Stimulated activated CD4-positive, alpha-beta T cell treated with anti-CD3 and anti-CD28 coated beads, Interleukin-15, amount 100 ng/mL, for 48 hours (primary cell): ENCODE measurements at regions not wholly inside any gene's neighbourhood (a gene's known extent, or its start where the extent isn't known, plus 50 kb on each side); places are given as distances from the start of the nearest gene placed in this dataset.

Experiments
- DNase-seq, 2 donors: peaks; one replicate each; pipeline ENCODE4 v3.0.0-alpha.2; 2020; ENCODE audit warnings: low read depth in 2 of 2

- no peak for DNase-seq
These were observed 1539.7 kb upstream of the ACVR2A start for GRCh38 chr2:146305164-146305563.

GRCh38 chr2:146301287-146301686, 1543.5 kb upstream of the ACVR2A start:
- DNase-seq, result no peak

- DNase-seq, result no peak
These were observed 1549.7 kb upstream of the ACVR2A start for GRCh38 chr2:146295080-146295670.

GRCh38 chr2:146287281-146287680, 1557.5 kb upstream of the ACVR2A start:
- no peak for DNase-seq

GRCh38 chr2:146278881-146279280, 1565.9 kb upstream of the ACVR2A start:
- DNase-seq, result no peak

GRCh38 chr2:146271131-146271831, 1573.5 kb upstream of the ACVR2A start:
- no peak for DNase-seq

GRCh38 chr2:146270618-146271017, 1574.2 kb upstream of the ACVR2A start:
- DNase-seq, result no peak

- DNase-seq, result no peak
These were observed 1577.7 kb upstream of the ACVR2A start for GRCh38 chr2:146267093-146267492.

- DNase-seq, result no peak
These were observed 1579.2 kb upstream of the ACVR2A start for GRCh38 chr2:146265656-146266055.

- DNase-seq, result no peak
These were observed 1582.2 kb upstream of the ACVR2A start for GRCh38 chr2:146262606-146263005.

- DNase-seq, result no peak
These were observed 1584.3 kb upstream of the ACVR2A start for GRCh38 chr2:146260551-146260950.

GRCh38 chr2:146259816-146260215, 1585.0 kb upstream of the ACVR2A start:
- no peak for DNase-seq

GRCh38 chr2:146258071-146258470, 1586.8 kb upstream of the ACVR2A start:
- DNase-seq, result no peak

GRCh38 chr2:146252119-146252518, 1592.7 kb upstream of the ACVR2A start:
- DNase-seq, result no peak

- no peak for DNase-seq
These were observed 1593.5 kb upstream of the ACVR2A start for GRCh38 chr2:146251328-146251727.

GRCh38 chr2:146246736-146247523, 1597.9 kb upstream of the ACVR2A start:
- no peak for DNase-seq

GRCh38 chr2:146246002-146246735, 1598.7 kb upstream of the ACVR2A start:
- no peak for DNase-seq

- no peak for DNase-seq
These were observed 1600.0 kb upstream of the ACVR2A start for GRCh38 chr2:146244830-146245229.

GRCh38 chr2:146244131-146244530, 1600.7 kb upstream of the ACVR2A start:
- DNase-seq, result no peak

GRCh38 chr2:146241023-146241422, 1603.8 kb upstream of the ACVR2A start:
- DNase-seq, result no peak

GRCh38 chr2:146240391-146240790, 1604.4 kb upstream of the ACVR2A start:
- DNase-seq, result no peak
